Hematopoietic multipotent progenitor cell (in vitro differentiated cells): ENCODE measurements at regions not wholly inside any gene's neighbourhood (a gene's known extent, or its start where the extent isn't known, plus 50 kb on each side); places are given as distances from the start of the nearest gene placed in this dataset.

ENCODE experiments used
- DNase-seq, 3 donors: peaks; one replicate each; pipeline ENCODE4 v3.0.0-alpha.2; 2011 to 2015; ENCODE audit warnings: low read depth in 2 of 3, low spot score in 2 of 3

GRCh38 chr2:64359892-64360657 lies 93.9 kb upstream of the LGALSL start:
- peak in 1 of 3 donors; percentile 31 for DNase-seq

- no peak for DNase-seq
Measured at GRCh38 chr2:64361151-64361938, 92.6 kb upstream of the LGALSL start.

DNA sequence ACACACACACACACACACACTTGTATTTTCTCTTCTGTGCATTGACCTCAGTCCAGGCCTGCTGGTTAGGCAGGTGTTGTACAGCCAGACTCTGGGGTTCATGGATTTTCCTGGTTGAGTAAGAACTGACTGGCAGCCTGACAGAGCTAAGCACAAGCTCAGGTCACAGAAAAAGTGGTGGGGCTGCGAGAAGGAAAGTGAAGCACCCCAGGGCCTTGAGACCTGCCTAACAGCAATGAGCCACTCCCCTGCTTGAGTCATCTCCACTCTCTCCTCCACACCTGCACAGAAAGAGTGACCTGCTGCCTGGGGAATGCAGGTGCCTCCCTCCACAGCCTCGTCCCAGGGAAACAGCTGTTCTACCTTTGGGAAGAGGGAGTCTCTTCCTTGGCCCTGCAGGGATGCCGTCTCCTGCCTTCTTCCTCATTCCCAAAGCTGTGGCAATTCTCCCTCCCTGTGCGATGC lies 91.4 kb upstream of the LGALSL start:
- no peak for DNase-seq

GRCh38 chr2:64363140-64363539 lies 90.8 kb upstream of the LGALSL start:
- DNase-seq = no peak

DNA sequence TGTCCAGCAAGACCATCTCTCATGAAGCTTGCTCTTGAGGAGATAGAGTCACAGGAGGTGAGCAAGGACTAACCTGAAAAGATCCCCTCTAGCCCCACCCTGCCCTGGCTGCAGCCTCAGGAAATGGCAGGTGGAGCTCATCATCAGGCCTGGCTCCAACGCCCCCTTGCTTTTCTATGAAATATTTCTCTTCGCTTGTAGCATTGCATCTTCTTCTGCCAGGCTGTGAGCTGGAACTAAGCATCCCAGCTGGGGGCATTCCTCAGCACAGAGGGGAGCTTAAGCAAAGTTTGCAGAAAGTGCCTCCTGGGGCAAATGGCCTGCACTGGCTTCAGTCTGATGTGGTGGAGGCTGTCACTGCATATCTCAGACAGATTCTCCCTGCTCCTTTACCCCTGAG lies 90.1 kb upstream of the LGALSL start:
- DNase-seq = no peak

- DNase-seq = no peak
Measured at GRCh38 chr2:64367444-64368232, 86.3 kb upstream of the LGALSL start.

- DNase-seq = no peak
Measured at GRCh38 chr2:64369706-64370105, 84.3 kb upstream of the LGALSL start.

- no peak for DNase-seq
Measured at GRCh38 chr2:64371727-64372126, 82.2 kb upstream of the LGALSL start.

- DNase-seq = peak in 2 of 3 donors; percentile 52 to 78
Measured at GRCh38 chr2:64374686-64375085, 79.3 kb upstream of the LGALSL start.

GRCh38 chr2:64376926-64377325 lies 77.0 kb upstream of the LGALSL start:
- DNase-seq = peak in 2 of 3 donors; percentile 29 to 70

DNA sequence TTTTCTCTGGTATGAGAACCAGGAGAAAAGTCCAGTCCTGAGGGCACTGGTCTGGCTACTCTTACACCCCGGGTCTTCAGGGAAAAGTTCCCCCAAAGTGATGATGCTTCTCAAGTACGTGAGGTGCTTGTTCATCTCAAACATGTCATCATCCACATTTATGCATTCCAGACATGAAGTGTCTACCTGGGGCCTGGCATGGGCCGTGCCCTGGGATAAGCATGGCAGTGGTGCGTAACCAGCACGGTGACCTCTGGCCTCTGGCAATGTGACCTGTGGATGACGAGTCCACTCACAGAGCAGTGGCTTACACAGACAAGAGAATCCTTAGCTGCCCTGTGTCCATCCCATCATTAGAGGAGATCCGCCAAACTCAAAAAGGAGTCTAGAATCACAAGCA lies 74.8 kb upstream of the LGALSL start:
- no peak for DNase-seq

GRCh38 chr2:64380853-64381527 lies 73.0 kb upstream of the LGALSL start:
- DNase-seq = no peak

GRCh38 chr2:64383016-64383591 lies 70.9 kb upstream of the LGALSL start:
- DNase-seq = no peak

GRCh38 chr2:64383881-64384280 lies 70.1 kb upstream of the LGALSL start:
- no peak for DNase-seq

DNA sequence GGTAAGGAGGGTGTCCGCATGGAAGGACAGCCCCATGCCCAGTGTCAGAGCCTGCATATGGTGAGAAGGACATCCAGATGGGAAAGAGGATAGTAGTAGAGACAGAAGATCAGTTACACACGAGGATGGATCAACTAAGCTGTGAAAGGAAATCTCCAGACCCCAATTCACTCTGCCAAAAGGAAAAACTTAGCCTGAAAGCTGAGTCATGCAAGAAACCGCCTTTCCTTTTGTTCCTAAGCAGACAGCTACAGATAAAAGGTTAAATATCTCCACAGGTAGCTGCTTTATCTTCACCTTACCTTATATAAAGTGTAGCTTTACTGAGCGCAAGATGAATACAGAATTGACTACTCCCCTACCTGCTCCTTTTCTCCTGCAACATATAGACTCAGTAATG lies 67.3 kb upstream of the LGALSL start:
- no peak for DNase-seq

DNA sequence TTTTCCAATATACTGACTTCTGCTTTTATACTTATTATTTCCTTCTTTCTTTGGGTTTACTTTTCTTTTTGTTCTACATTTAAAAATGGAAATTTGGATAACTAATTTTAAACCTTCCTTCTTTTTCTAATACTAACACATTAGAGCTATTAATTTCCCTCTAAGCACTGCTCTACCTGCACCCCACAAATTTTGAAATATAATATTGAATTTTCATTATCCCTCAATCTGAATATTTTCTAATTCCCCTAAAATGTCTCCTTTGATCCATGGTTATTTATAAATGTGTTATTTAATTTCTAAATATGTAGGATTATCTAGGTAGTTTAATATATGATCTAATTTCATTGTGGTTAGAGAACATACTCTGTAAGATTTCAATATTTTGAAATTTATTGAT lies 63.4 kb upstream of the LGALSL start:
- no peak for DNase-seq

- DNase-seq = no peak
Measured at GRCh38 chr2:64391424-64391823, 62.5 kb upstream of the LGALSL start.

DNA sequence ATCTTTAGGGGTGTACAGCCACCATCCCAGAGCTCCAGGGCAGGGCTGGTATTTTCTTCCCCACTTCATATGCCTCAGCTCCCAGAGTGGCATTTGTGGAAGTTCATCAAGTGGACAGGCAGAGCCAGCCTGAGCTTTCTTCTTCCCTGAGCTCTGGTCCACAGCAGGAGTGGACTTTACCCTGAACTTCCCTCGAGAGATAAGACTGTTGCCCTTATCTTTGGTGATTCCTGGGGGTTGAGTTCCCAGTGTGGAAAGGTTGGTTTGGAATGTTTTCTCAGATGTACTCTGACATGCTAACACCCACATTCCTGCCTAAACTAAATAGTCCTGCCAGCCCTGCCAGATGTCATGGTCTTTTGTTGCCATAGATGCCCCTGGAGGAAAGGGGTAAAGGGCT lies 62.0 kb upstream of the LGALSL start:
- DNase-seq = no peak

GRCh38 chr2:64392529-64392928 lies 61.4 kb upstream of the LGALSL start:
- DNase-seq = no peak

DNA sequence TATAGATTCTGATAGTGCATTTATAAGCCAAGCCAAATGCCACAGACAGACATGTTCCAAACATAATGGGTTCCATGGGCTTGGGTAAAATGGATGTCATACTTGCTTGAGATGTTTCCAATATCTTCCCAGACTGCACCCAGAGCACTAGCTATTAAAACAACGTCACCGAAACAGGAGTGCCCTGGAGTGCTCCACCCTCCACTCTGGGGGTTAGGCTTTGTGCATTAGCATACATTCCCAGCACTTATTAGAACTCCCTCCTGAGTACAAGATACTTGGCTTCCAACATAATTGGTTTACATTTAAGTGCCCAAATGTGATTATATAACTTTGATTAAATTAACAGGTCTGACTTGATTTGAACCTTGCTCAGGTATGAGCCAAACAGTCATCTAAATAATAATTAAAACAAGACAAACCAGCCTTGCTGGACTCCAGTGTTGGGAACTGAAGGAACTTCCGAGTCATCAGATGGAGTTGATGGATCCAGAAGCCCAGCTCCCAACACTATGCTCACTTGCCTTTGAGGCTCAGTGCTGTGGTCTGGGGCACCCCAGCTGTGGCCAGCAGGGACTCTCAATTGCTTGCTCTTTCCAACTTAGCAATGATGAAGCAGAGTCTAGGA lies 60.5 kb upstream of the LGALSL start:
- no peak for DNase-seq
